K562 (cell line): ENCODE measurements at regions not wholly inside any gene's neighbourhood (a gene's known extent, or its start where the extent isn't known, plus 50 kb on each side); places are given as distances from the start of the nearest gene placed in this dataset.

ENCODE experiments used
- ATAC-seq: fragments of 200-7000 bp; cut with Tn5 transposase; 3 replicates; pipeline ENCODE4 v1.9.1; 2020; ENCODE audit warnings: moderate library complexity
- BruUV-seq: library from RNA; stranded (reverse); fragments of 400-500 nt; replicated peaks from 2 replicates; lab custom pipeline; 2021; lab: Mats Ljungman, UMichigan
- CTCF ChIA-PET: fragments of 300-600 bp; formaldehyde crosslinking; extraction: SDS; loops from one replicate; lab custom pipeline; 2021; ENCODE audit warnings: low intra/inter-chr PET ratio; lab: Yijun Ruan, JAX
- POLR2A ChIA-PET: fragments of 300-600, 350-650 bp; sonication (Branson Sonifier 250); formaldehyde crosslinking; extraction: SDS; loops from one replicate; lab custom pipeline; 2021; ENCODE audit warnings: antibody characterized with exemption, inconsistent platforms; lab: Yijun Ruan, JAX
- DNase-seq, 4 experiments: peaks; one replicate each; pipeline versions ENCODE4 v3.0.0 to v3.0.0-alpha.2; 2011 to 2018; ENCODE audit warnings: low spot score in 3 of 4, mixed read lengths in 3 of 4; ENCODE audit errors: extremely low read depth in 1 of 4
- FAIRE-seq: peaks from 2 replicates; lab custom pipeline; 2011; peaks lifted over from hg19 to GRCh38; lab: Jason Lieb, UNC
- H2AFZ ChIP-seq: 2 replicates; pipeline ENCODE4 v1.6.0; 2011; ENCODE audit warnings: low read depth, low read length, control low read depth, inconsistent platforms
- H3K27ac ChIP-seq: fragments of 200-600 bp; 3 replicates; pipeline ENCODE4 v1.8.0; 2011; ENCODE audit warnings: low read depth, mild to moderate bottlenecking, control low read depth, inconsistent platforms, low read length, moderate library complexity, mixed read lengths; ENCODE audit errors: extremely low read depth
- H3K27me3 ChIP-seq, 2 experiments: fragments of 300-600 bp in 1 of 2; 2 replicates in 1 of 2; 3 replicates in 1 of 2; pipeline versions ENCODE4 v1.6.0 to v1.8.0; 2011; ENCODE audit warnings: inconsistent platforms in 2 of 2, low read length in 2 of 2, mild to moderate bottlenecking in 1 of 2, mixed read lengths in 1 of 2, moderate library complexity in 1 of 2; ENCODE audit not compliant: control insufficient read depth in 2 of 2, insufficient read depth in 2 of 2
- H3K36me3 ChIP-seq: fragments of 300-600 bp; 3 replicates; pipeline ENCODE4 v1.8.0; 2011; ENCODE audit warnings: mild to moderate bottlenecking, low read length, inconsistent platforms; ENCODE audit not compliant: control insufficient read depth, insufficient read depth
- H3K4me1 ChIP-seq, 2 experiments: fragments of 200-600 bp in 1 of 2; replicated peaks in 1 of 2; 2 replicates in 1 of 2; 3 replicates in 1 of 2; pipeline versions ENCODE4 v1.5.1 to v1.8.0; 2011; ENCODE audit warnings: inconsistent platforms in 2 of 2, low read length in 2 of 2, mild to moderate bottlenecking in 1 of 2, mixed read lengths in 1 of 2, moderate library complexity in 1 of 2; ENCODE audit not compliant: control insufficient read depth in 2 of 2, insufficient read depth in 2 of 2
- H3K4me2 ChIP-seq: 2 replicates; pipeline ENCODE4 v1.6.1; 2011; ENCODE audit warnings: low read length, control low read depth, inconsistent platforms, mixed read lengths; ENCODE audit not compliant: insufficient read depth
- H3K4me3 ChIP-seq: fragments of 200-600 bp; sonication (generic), shearing (Covaris generic); 2 replicates; pipeline ENCODE4 v1.5.1; 2016; ENCODE audit warnings: control low read depth, inconsistent platforms
- H3K79me2 ChIP-seq: fragments of 200-600 bp; 3 replicates; pipeline ENCODE4 v1.8.0; 2011; ENCODE audit warnings: low read length, inconsistent platforms; ENCODE audit not compliant: control insufficient read depth, insufficient read depth
- H3K9ac ChIP-seq, 2 experiments: 2 replicates each; pipeline versions ENCODE4 v1.6.0 to v1.6.1; 2011; ENCODE audit warnings: low read depth in 2 of 2, low read length in 2 of 2, control low read depth in 1 of 2, inconsistent platforms in 1 of 2, mild to moderate bottlenecking in 1 of 2, mixed read lengths in 1 of 2; ENCODE audit not compliant: insufficient read depth in 1 of 2
- H3K9me1 ChIP-seq: one replicate; pipeline ENCODE4 v1.6.0; 2011; ENCODE audit warnings: inconsistent platforms, mild to moderate bottlenecking, low read length, moderate library complexity; ENCODE audit not compliant: control insufficient read depth, insufficient read depth
- H3K9me3 ChIP-seq: replicated peaks from 2 replicates; pipeline ENCODE4 v1.5.1; 2011; ENCODE audit warnings: low read depth, low read length, inconsistent platforms; ENCODE audit not compliant: control insufficient read depth, insufficient read depth
- H4K20me1 ChIP-seq: replicated peaks from 2 replicates; pipeline ENCODE4 v1.6.1; 2011; ENCODE audit warnings: low read length, inconsistent platforms, mixed read lengths; ENCODE audit not compliant: control insufficient read depth, insufficient read depth
- E2F3 ChIP-seq: fragments of 250-450 bp; sonication (Bioruptor Pico); IDR thresholded peaks from 2 replicates; pipeline ENCODE4 v1.4.0; 2020; ENCODE audit warnings: mild to moderate bottlenecking
- ELF1 ChIP-seq: fragments of 200-800 bp; sonication (Bioruptor generic); IDR thresholded peaks from 2 replicates; pipeline ENCODE4 v1.6.1; 2016; ENCODE audit warnings: missing genetic modification characterization, missing compliant biosample characterization
- MAZ ChIP-seq, 2 experiments: fragments of 450-650 bp in 1 of 2; sonication (generic) in 1 of 2; formaldehyde crosslinking; IDR thresholded peaks in 1 of 2; conservative IDR thresholded peaks in 1 of 2; 2 replicates each; pipeline versions ENCODE4 v1.4.0 to v1.5.0; 2020; ENCODE audit warnings: mild to moderate bottlenecking in 1 of 2, missing genetic modification reagents in 1 of 2
- NFRKB ChIP-seq: fragments of 450-650 bp; IDR thresholded peaks from 2 replicates; pipeline ENCODE4 v1.6.1; 2016; ENCODE audit warnings: low read depth
- NR2F6 ChIP-seq: fragments of 450-650 bp; formaldehyde crosslinking; IDR thresholded peaks from 2 replicates; pipeline ENCODE4 v1.4.0; 2020; ENCODE audit warnings: mild to moderate bottlenecking
- PHF20 ChIP-seq: fragments of 450-650 bp; IDR thresholded peaks from 2 replicates; pipeline ENCODE4 v1.6.1; 2018; ENCODE audit not compliant: partially characterized antibody
- RAD51 ChIP-seq: fragments of 450-650 bp; IDR thresholded peaks from 2 replicates; pipeline ENCODE4 v1.7.1; 2016; ENCODE audit warnings: low read depth, mild to moderate bottlenecking, borderline replicate concordance
- ZFPM2 ChIP-seq: fragments of 250-450 bp; sonication (Bioruptor Pico); IDR thresholded peaks from 2 replicates; pipeline ENCODE4 v1.5.1; 2022; ENCODE audit warnings: mild to moderate bottlenecking
- ZNF24 ChIP-seq: fragments of 450-650 bp; IDR thresholded peaks from 2 replicates; pipeline ENCODE4 v1.6.1; 2016
- ZNF586 ChIP-seq: fragments of 450-650 bp; formaldehyde crosslinking; conservative IDR thresholded peaks from 2 replicates; pipeline ENCODE4 v1.4.0; 2020; ENCODE audit warnings: mild to moderate bottlenecking, moderate library complexity
- ZNF639 ChIP-seq, 2 experiments: fragments of 200-800 bp in 1 of 2; sonication (Bioruptor generic) in 1 of 2; sonication (generic) in 1 of 2; formaldehyde crosslinking in 1 of 2; IDR thresholded peaks in 1 of 2; conservative IDR thresholded peaks in 1 of 2; 2 replicates each; pipeline versions ENCODE4 v1.5.0 to v1.6.1; 2016 to 2020; ENCODE audit warnings: missing compliant biosample characterization in 1 of 2, missing genetic modification characterization in 1 of 2, missing genetic modification reagents in 1 of 2
- WGBS: fragments of 100-300 bp; shearing (Covaris generic); methylation state at CpG from one replicate; pipeline ENCODE4 v1.1.6; 2016; ENCODE audit warnings: low coverage, mixed read lengths; ENCODE audit not compliant: insufficient coverage; ENCODE audit errors: missing lambda C conversion rate; 5-methylcytosine and 5-hydroxymethylcytosine counted together
- in situ Hi-C: fragments of 300-500 bp; cut with MboI; formaldehyde crosslinking; loops from 4 replicates; pipeline ENCODE4 v1.15.0; 2018; ENCODE audit warnings: inconsistent platforms, mixed read lengths
- intact Hi-C: fragments of 100-400 bp; cut with micrococcal nuclease; formaldehyde crosslinking; loops from 2 replicates; pipeline ENCODE4 v1.14.2; 2022
- TF ChIP-seq, protein P1 (sequence below): fragments of 450-650 bp; IDR thresholded peaks from 2 replicates; pipeline ENCODE4 v1.6.1; 2018; ENCODE audit not compliant: partially characterized antibody
- TF ChIP-seq, protein P2 (sequence below): sonication (generic); formaldehyde crosslinking; IDR thresholded peaks from 2 replicates; pipeline ENCODE4 v1.8.0; 2022; ENCODE audit warnings: missing genetic modification reagents, mild to moderate bottlenecking, borderline replicate concordance

DNA sequence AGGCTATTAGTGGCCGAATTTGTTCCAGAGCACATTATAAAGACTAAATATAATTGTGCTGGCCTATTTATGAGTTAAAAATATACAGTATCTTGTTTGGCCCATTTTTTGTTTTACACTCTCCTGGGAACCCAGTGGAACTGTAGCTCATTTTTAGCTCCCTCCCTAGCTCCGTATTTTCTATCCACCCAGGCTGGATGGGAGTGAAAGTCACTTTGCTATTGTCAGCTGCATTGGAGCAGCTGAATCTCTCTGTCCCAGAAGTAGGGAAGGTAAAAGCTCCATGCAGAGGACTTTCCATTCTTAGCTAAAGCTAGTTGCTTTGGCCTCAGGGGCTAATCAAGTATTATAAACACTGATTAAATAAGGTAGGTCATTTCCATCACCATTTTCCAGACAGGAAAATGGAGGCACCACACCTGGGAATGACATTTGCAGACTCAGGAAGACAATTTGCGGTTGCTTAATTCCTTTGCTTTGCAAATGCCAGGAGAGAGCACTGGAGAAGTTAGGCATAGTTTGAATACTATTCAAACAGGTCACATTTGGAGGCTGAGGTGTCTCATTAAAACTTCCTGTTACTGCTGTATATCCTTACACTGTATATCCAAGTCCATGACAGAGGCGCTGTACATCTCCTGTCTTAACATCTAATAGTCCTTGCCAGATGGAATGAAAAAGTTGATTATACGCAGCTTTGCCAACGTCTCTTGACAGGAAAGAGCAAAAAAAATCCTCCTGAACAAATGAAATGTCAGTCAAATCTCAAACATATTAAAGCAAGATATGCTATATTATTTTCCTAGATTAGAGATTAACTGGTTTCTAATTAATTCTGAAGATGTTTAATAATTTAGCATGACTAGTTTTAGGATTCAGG is 338.1 kb upstream of the KIRREL3 start:
- ChIA-PET POLR2A (no interaction called here), CTCF (no interaction called here)
- no TSS peak for BruUV-seq
- TF ChIP-seq PHF20 (no peak), MAZ (CRISPR knock-in tag; conservative IDR thresholded peaks at IDR 0.05 in 1 of 2, IDR thresholded peaks at IDR 0.05 in 1 of 2) (no peak), ZNF586 (no peak), NFRKB (no peak), NR2F6 (CRISPR knock-in tag) (no peak), ELF1 (no peak), ZNF24 (no peak), E2F3 (CRISPR knock-in tag) (no peak), ZFPM2 (CRISPR knock-in tag) (no peak), RAD51 (no peak), ZNF639 (CRISPR knock-in tag; conservative IDR thresholded peaks at IDR 0.05 in 1 of 2, IDR thresholded peaks at IDR 0.05 in 1 of 2) (no peak)
- TF ChIP-seq, protein P1, sequence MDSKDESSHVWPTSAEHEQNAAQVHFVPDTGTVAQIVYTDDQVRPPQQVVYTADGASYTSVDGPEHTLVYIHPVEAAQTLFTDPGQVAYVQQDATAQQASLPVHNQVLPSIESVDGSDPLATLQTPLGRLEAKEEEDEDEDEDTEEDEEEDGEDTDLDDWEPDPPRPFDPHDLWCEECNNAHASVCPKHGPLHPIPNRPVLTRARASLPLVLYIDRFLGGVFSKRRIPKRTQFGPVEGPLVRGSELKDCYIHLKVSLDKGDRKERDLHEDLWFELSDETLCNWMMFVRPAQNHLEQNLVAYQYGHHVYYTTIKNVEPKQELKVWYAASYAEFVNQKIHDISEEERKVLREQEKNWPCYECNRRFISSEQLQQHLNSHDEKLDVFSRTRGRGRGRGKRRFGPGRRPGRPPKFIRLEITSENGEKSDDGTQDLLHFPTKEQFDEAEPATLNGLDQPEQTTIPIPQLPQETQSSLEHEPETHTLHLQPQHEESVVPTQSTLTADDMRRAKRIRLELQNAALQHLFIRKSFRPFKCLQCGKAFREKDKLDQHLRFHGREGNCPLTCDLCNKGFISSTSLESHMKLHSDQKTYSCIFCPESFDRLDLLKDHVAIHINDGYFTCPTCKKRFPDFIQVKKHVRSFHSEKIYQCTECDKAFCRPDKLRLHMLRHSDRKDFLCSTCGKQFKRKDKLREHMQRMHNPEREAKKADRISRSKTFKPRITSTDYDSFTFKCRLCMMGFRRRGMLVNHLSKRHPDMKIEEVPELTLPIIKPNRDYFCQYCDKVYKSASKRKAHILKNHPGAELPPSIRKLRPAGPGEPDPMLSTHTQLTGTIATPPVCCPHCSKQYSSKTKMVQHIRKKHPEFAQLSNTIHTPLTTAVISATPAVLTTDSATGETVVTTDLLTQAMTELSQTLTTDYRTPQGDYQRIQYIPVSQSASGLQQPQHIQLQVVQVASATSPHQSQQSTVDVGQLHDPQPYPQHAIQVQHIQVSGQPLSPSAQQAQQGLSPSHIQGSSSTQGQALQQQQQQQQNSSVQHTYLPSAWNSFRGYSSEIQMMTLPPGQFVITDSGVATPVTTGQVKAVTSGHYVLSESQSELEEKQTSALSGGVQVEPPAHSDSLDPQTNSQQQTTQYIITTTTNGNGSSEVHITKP, result no peak
- TF ChIP-seq, protein P2, sequence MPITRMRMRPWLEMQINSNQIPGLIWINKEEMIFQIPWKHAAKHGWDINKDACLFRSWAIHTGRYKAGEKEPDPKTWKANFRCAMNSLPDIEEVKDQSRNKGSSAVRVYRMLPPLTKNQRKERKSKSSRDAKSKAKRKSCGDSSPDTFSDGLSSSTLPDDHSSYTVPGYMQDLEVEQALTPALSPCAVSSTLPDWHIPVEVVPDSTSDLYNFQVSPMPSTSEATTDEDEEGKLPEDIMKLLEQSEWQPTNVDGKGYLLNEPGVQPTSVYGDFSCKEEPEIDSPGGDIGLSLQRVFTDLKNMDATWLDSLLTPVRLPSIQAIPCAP (CRISPR knock-in tag), result no peak
- intact Hi-C loops, result no loop called here
- Histone ChIP-seq H3K79me2 (no peaks in the 10 kb centered on the region), H3K4me3 (no peak overlapping the region), H3K9me1 (no peaks in the 10 kb centered on the region), H3K4me2 (no peak overlapping the region), H4K20me1 (no peaks in the 10 kb centered on the region), H3K36me3 (no peaks in the 10 kb centered on the region), H3K27ac (no peak overlapping the region), H2AFZ (no peak overlapping the region), H3K4me1 (no peaks in the 10 kb centered on the region), H3K9ac (no peak overlapping the region), H3K9me3 (no peaks in the 10 kb centered on the region), H3K27me3 (no peaks in the 10 kb centered on the region)
- ATAC-seq (no peak), FAIRE-seq (no peak), DNase-seq (no peak)
- in situ Hi-C loops, result no loop called here
- WGBS, result 0% methylated on average over 6 of the region's 6 CpGs
